Upper lobe of left lung (tissue), 4 donors: ENCODE measurements at regions not wholly inside any gene's neighbourhood (a gene's known extent, or its start where the extent isn't known, plus 50 kb on each side); places are given as distances from the start of the nearest gene placed in this dataset.

ENCODE experiments used
- EP300 ChIP-seq, 4 donors: sonication (generic); formaldehyde crosslinking; IDR thresholded peaks; one replicate each; pipeline ENCODE4 v1.5.1; 2017; ENCODE audit warnings: antibody characterized with exemption in 4 of 4, control low read depth in 2 of 4
- POLR2AphosphoS5 ChIP-seq, 2 donors: sonication (generic); formaldehyde crosslinking; IDR thresholded peaks; one replicate each; pipeline ENCODE4 v1.5.1; 2017; ENCODE audit warnings: antibody characterized with exemption in 2 of 2
- TF ChIP-seq, protein P1 (sequence below), 6 experiments: fragments of 450-650 bp in 4 of 6; fragments of 200-600 bp in 2 of 6; sonication (generic) in 2 of 6; IDR thresholded peaks; one replicate each; pipeline ENCODE4 v1.5.1; 2016 to 2019; ENCODE audit warnings: antibody characterized with exemption in 6 of 6

- no peak for TF ChIP-seq POLR2AphosphoS5 (IDR thresholded peaks at IDR 0.05)
- no peak for TF ChIP-seq EP300 (IDR thresholded peaks at IDR 0.05)
- TF ChIP-seq, protein P1, sequence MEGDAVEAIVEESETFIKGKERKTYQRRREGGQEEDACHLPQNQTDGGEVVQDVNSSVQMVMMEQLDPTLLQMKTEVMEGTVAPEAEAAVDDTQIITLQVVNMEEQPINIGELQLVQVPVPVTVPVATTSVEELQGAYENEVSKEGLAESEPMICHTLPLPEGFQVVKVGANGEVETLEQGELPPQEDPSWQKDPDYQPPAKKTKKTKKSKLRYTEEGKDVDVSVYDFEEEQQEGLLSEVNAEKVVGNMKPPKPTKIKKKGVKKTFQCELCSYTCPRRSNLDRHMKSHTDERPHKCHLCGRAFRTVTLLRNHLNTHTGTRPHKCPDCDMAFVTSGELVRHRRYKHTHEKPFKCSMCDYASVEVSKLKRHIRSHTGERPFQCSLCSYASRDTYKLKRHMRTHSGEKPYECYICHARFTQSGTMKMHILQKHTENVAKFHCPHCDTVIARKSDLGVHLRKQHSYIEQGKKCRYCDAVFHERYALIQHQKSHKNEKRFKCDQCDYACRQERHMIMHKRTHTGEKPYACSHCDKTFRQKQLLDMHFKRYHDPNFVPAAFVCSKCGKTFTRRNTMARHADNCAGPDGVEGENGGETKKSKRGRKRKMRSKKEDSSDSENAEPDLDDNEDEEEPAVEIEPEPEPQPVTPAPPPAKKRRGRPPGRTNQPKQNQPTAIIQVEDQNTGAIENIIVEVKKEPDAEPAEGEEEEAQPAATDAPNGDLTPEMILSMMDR (IDR thresholded peaks at IDR 0.05): no peak
These were observed 234.3 kb downstream of the QKI start for GRCh38 chr6:163648868-163649267.
